Activated B cell treated with CpG ODN at 0.5 μM for 24 hours (primary cell): ENCODE measurements at regions not wholly inside any gene's neighbourhood (a gene's known extent, or its start where the extent isn't known, plus 50 kb on each side); places are given as distances from the start of the nearest gene placed in this dataset.

Experiments used
- ATAC-seq: fragments of 200-7000 bp; cut with Tn5 transposase; one replicate; pipeline ENCODE4 v1.10.0; 2021; ENCODE audit warnings: low read depth, mild to moderate bottlenecking, moderate library complexity
- CTCF ChIA-PET: fragments of 350-600 bp; sonication (Branson Sonifier 250); formaldehyde crosslinking; loops from one replicate; lab custom pipeline; 2021; ENCODE audit warnings: antibody characterized with exemption; lab: Charles Lee
- POLR2A ChIA-PET: fragments of 350-600 bp; sonication (Branson Sonifier 250); formaldehyde crosslinking; loops from one replicate; lab custom pipeline; 2021; ENCODE audit warnings: antibody characterized with exemption; lab: Charles Lee
- DNase-seq: peaks from one replicate; pipeline ENCODE4 v3.0.0; 2022
- H3K27ac Mint-ChIP-seq: one replicate; pipeline ENCODE4 v1.8.0; 2020; ENCODE audit warnings: mixed read lengths
- H3K27me3 Mint-ChIP-seq: one replicate; pipeline ENCODE4 v1.8.0; 2021; ENCODE audit warnings: mixed read lengths
- H3K36me3 Mint-ChIP-seq: one replicate; pipeline ENCODE4 v1.8.0; 2021; ENCODE audit warnings: low read depth, mixed read lengths
- H3K4me1 Mint-ChIP-seq: one replicate; pipeline ENCODE4 v1.8.0; 2021; ENCODE audit warnings: mixed read lengths
- H3K4me3 Mint-ChIP-seq: one replicate; pipeline ENCODE4 v1.8.0; 2020; ENCODE audit warnings: mild to moderate bottlenecking, mixed read lengths
- H3K9me3 Mint-ChIP-seq: one replicate; pipeline ENCODE4 v1.8.0; 2020; ENCODE audit warnings: mixed read lengths
- CTCF ChIP-seq: fragments of 200-600 bp; IDR thresholded peaks from one replicate; pipeline ENCODE4 v1.8.0; 2022; ENCODE audit warnings: antibody characterized with exemption, mild to moderate bottlenecking
- intact Hi-C: fragments of 100-400 bp; cut with micrococcal nuclease; formaldehyde crosslinking; loops from one replicate; pipeline ENCODE4 v1.15.1; 2024

- no peaks in the 10 kb centered on the region for H3K9me3 Mint-ChIP-seq
- no peaks in the 10 kb centered on the region for H3K4me1 Mint-ChIP-seq
- H3K27ac Mint-ChIP-seq: no peak overlapping the region
- H3K27me3 Mint-ChIP-seq: no peaks in the 10 kb centered on the region
- no peak for ATAC-seq
- TF ChIP-seq CTCF: no peak
- intact Hi-C loops: no loop called here
- DNase-seq: no peak
- ChIA-PET POLR2A (no interaction called here), CTCF (no interaction called here)
- no peak overlapping the region for H3K4me3 Mint-ChIP-seq
- no peaks in the 10 kb centered on the region for H3K36me3 Mint-ChIP-seq
These were observed 175.2 kb upstream of the GRB10 start for GRCh38 chr7:50957855-50958254.

GRCh38 chr7:50957431-50957830 is 174.7 kb upstream of the GRB10 start:
- ATAC-seq (no peak), DNase-seq (no peak)
- intact Hi-C loops: no loop called here
- ChIA-PET CTCF (no interaction called here), POLR2A (no interaction called here)
- no peak for TF ChIP-seq CTCF
- Mint-ChIP-seq H3K27me3 (no peaks in the 10 kb centered on the region), H3K4me1 (no peaks in the 10 kb centered on the region), H3K36me3 (no peaks in the 10 kb centered on the region), H3K4me3 (no peak overlapping the region), H3K9me3 (no peaks in the 10 kb centered on the region), H3K27ac (no peak overlapping the region)

- TF ChIP-seq CTCF: no peak
- Mint-ChIP-seq H3K36me3 (no peaks in the 10 kb centered on the region), H3K4me1 (no peaks in the 10 kb centered on the region), H3K9me3 (no peaks in the 10 kb centered on the region), H3K27me3 (no peaks in the 10 kb centered on the region), H3K27ac (no peak overlapping the region), H3K4me3 (no peak overlapping the region)
- POLR2A ChIA-PET: no interaction called here
- intact Hi-C loops: no loop called here
- ATAC-seq: no peak
- DNase-seq: no peak
- CTCF ChIA-PET: no interaction called here
These were observed 173.9 kb upstream of the GRB10 start for GRCh38 chr7:50956522-50957155.

DNA sequence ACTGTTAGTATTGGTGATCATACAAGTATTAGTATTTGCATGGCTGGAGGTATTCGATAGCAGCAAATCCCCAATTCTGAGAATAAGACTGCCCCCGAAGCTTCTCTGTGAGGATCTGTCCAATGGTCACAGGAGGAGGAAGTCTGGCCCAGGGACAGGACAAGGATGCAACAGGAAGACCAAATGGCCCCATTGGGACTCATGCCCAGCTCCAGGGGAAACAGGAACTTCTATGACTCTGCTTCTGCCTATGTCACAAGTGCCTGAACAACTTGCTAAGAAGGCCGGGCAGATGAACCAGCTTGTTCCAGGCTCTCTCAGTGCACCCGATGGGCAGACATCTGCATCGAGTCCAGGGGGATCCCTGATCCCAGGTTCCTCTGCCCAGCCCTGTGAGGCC is 172.0 kb upstream of the GRB10 start:
- POLR2A ChIA-PET: no interaction called here
- intact Hi-C loops: no loop called here
- ATAC-seq (no peak), DNase-seq (no peak)
- no peak for TF ChIP-seq CTCF
- Mint-ChIP-seq H3K36me3 (no peaks in the 10 kb centered on the region), H3K4me1 (no peaks in the 10 kb centered on the region), H3K9me3 (peaks cover 5% of the 10 kb centered on the region), H3K4me3 (no peak overlapping the region), H3K27me3 (no peaks in the 10 kb centered on the region), H3K27ac (no peak overlapping the region)
- CTCF ChIA-PET: no interaction called here

DNA sequence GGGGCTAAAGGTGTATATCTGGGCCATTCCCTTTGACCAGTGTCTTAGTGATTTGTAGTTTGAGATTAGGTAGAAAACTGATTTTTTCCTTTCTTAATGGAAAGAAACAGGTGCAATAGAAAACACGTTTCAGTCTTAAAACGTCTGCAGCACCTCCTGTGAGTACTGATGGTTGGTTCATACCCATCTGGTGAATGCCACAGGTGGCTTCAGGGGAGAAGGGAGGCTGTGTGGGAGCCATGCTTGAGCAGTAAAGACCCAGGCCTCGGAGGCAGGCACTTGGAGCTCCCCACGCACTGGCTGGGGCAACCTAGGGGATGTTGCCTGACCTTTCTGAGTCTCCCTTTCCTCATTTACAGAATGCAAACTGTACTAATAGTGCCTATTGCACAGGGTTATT is 171.5 kb upstream of the GRB10 start:
- peaks cover 7% of the 10 kb centered on the region for H3K9me3 Mint-ChIP-seq
- DNase-seq (no peak), ATAC-seq (no peak)
- ChIA-PET CTCF (no interaction called here), POLR2A (no interaction called here)
- no peaks in the 10 kb centered on the region for H3K36me3 Mint-ChIP-seq
- no peak for TF ChIP-seq CTCF
- intact Hi-C loops: no loop called here
- no peak overlapping the region for H3K4me3 Mint-ChIP-seq
- H3K27ac Mint-ChIP-seq: no peak overlapping the region
- no peaks in the 10 kb centered on the region for H3K27me3 Mint-ChIP-seq
- H3K4me1 Mint-ChIP-seq: no peaks in the 10 kb centered on the region
